GM23338 (cell line): ENCODE measurements at regions not wholly inside any gene's neighbourhood (a gene's known extent, or its start where the extent isn't known, plus 50 kb on each side); places are given as distances from the start of the nearest gene placed in this dataset.

Experiments used
- ATAC-seq: fragments of 200-7000 bp; cut with Tn5 transposase; 3 replicates; pipeline ENCODE4 v1.9.1; 2020
- DNase-seq: peaks from one replicate; pipeline ENCODE4 v3.0.0-alpha.2; 2015; ENCODE audit warnings: low spot score
- H2AFZ ChIP-seq: fragments of 200-600 bp; sonication (generic); 2 replicates; pipeline ENCODE4 v1.8.0; 2016; ENCODE audit warnings: antibody characterized with exemption, mild to moderate bottlenecking, moderate library complexity
- H3F3A ChIP-seq: fragments of 200-600 bp; sonication (generic); replicated peaks from 2 replicates; pipeline ENCODE4 v1.8.0; 2017; ENCODE audit warnings: antibody characterized with exemption, mixed run types, low read depth
- H3K27ac ChIP-seq: fragments of 200-600 bp; sonication (generic); 2 replicates; pipeline ENCODE4 v1.6.1; 2016; ENCODE audit warnings: low read depth
- H3K27me3 ChIP-seq: fragments of 200-600 bp; sonication (generic); 2 replicates; pipeline ENCODE4 v1.8.0; 2016; ENCODE audit warnings: mild to moderate bottlenecking, mixed run types, moderate library complexity; ENCODE audit not compliant: insufficient read depth
- H3K36me3 ChIP-seq: fragments of 200-600 bp; sonication (generic); 2 replicates; pipeline ENCODE4 v1.8.0; 2016; ENCODE audit warnings: mild to moderate bottlenecking; ENCODE audit not compliant: insufficient read depth
- H3K4me1 ChIP-seq: fragments of 200-600 bp; sonication (generic); 2 replicates; pipeline ENCODE4 v1.8.0; 2016; ENCODE audit warnings: mild to moderate bottlenecking, moderate library complexity; ENCODE audit not compliant: insufficient read depth
- H3K4me2 ChIP-seq: fragments of 200-600 bp; sonication (generic); 2 replicates; pipeline ENCODE4 v1.7.1; 2017; ENCODE audit warnings: mixed run types
- H3K4me3 ChIP-seq: fragments of 200-600 bp; sonication (generic); 2 replicates; pipeline ENCODE4 v1.6.1; 2016; ENCODE audit warnings: mixed run types
- H3K79me2 ChIP-seq: fragments of 200-600 bp; sonication (generic); replicated peaks from 2 replicates; pipeline ENCODE4 v1.8.0; 2017; ENCODE audit warnings: mild to moderate bottlenecking; ENCODE audit not compliant: insufficient read depth
- H3K9me2 ChIP-seq: fragments of 200-600 bp; sonication (generic); 2 replicates; pipeline ENCODE4 v1.8.0; 2017; ENCODE audit not compliant: insufficient read depth
- H4K20me1 ChIP-seq: fragments of 200-600 bp; sonication (generic); replicated peaks from 2 replicates; pipeline ENCODE4 v1.8.0; 2017; ENCODE audit warnings: mild to moderate bottlenecking; ENCODE audit not compliant: insufficient read depth
- H3K27ac Mint-ChIP-seq: 2 replicates; pipeline ENCODE4 v1.8.0; 2020; ENCODE audit warnings: inconsistent platforms, mild to moderate bottlenecking, moderate library complexity, mixed read lengths
- H3K27me3 Mint-ChIP-seq: 3 replicates; pipeline ENCODE4 v1.8.0; 2022; ENCODE audit warnings: low read depth, mild to moderate bottlenecking, moderate library complexity, mixed read lengths, inconsistent platforms; ENCODE audit not compliant: insufficient read depth, poor library complexity
- H3K36me3 Mint-ChIP-seq: 3 replicates; pipeline ENCODE4 v1.8.0; 2021; ENCODE audit warnings: low read depth, mild to moderate bottlenecking, inconsistent platforms, moderate library complexity, mixed read lengths
- H3K4me1 Mint-ChIP-seq: 3 replicates; pipeline ENCODE4 v1.8.0; 2020; ENCODE audit warnings: mild to moderate bottlenecking, inconsistent platforms, mixed read lengths
- H3K4me3 Mint-ChIP-seq: 3 replicates; pipeline ENCODE4 v1.8.0; 2021; ENCODE audit warnings: moderate library complexity, mild to moderate bottlenecking, inconsistent platforms, mixed read lengths
- H3K9me3 Mint-ChIP-seq: 3 replicates; pipeline ENCODE4 v1.8.0; 2020; ENCODE audit warnings: moderate library complexity, mild to moderate bottlenecking, inconsistent platforms, mixed read lengths
- CREB1 ChIP-seq: fragments of 250-450 bp; sonication (Bioruptor Pico); IDR thresholded peaks from 2 replicates; pipeline ENCODE4 v1.5.0; 2020; ENCODE audit warnings: low read depth, mild to moderate bottlenecking, moderate library complexity
- CTCF ChIP-seq, 2 experiments: fragments of 200-600 bp in 1 of 2; sonication (generic) in 1 of 2; conservative IDR thresholded peaks; 2 replicates each; pipeline versions ENCODE4 v1.5.1 to v1.6.1; 2016 to 2017; ENCODE audit warnings: antibody characterized with exemption in 2 of 2, low read depth in 2 of 2, mild to moderate bottlenecking in 2 of 2, moderate library complexity in 1 of 2
- ETS1 ChIP-seq: IDR thresholded peaks from 2 replicates; pipeline ENCODE4 v1.6.1; 2016; ENCODE audit warnings: antibody characterized with exemption
- EZH2 ChIP-seq: fragments of 200-600 bp; sonication (generic); IDR thresholded peaks from one replicate; pipeline ENCODE4 v1.8.0; 2017; ENCODE audit warnings: antibody characterized with exemption, mild to moderate bottlenecking, low read depth; ENCODE audit not compliant: unreplicated experiment
- EZH2phosphoT487 ChIP-seq: fragments of 200-600 bp; sonication (generic); IDR thresholded peaks from one replicate; pipeline ENCODE4 v1.8.1; 2018; ENCODE audit warnings: antibody characterized with exemption; ENCODE audit not compliant: unreplicated experiment
- JUNB ChIP-seq: IDR thresholded peaks from one replicate; pipeline ENCODE4 v1.6.1; 2016; ENCODE audit warnings: antibody characterized with exemption; ENCODE audit not compliant: unreplicated experiment
- NANOG ChIP-seq: IDR thresholded peaks from 2 replicates; pipeline ENCODE4 v1.6.1; 2016; ENCODE audit warnings: antibody characterized with exemption, borderline replicate concordance
- POLR2AphosphoS5 ChIP-seq: IDR thresholded peaks from 2 replicates; pipeline ENCODE4 v1.6.1; 2016; ENCODE audit warnings: antibody characterized with exemption, low read depth
- REST ChIP-seq: IDR thresholded peaks from one replicate; pipeline ENCODE4 v1.6.1; 2018; ENCODE audit warnings: antibody characterized with exemption; ENCODE audit not compliant: unreplicated experiment
- ZNF114 ChIP-seq: fragments of 250-450 bp; sonication (Bioruptor Pico); IDR thresholded peaks from 2 replicates; pipeline ENCODE4 v1.5.0; 2020; ENCODE audit warnings: mild to moderate bottlenecking, moderate library complexity
- ZNF331 ChIP-seq: fragments of 250-450 bp; sonication (Bioruptor Pico); IDR thresholded peaks from 2 replicates; pipeline ENCODE4 v1.5.0; 2020; ENCODE audit warnings: low read depth, mild to moderate bottlenecking, moderate library complexity
- ZNF462 ChIP-seq: fragments of 250-450 bp; sonication (Bioruptor Pico); IDR thresholded peaks from 2 replicates; pipeline ENCODE4 v1.5.0; 2020; ENCODE audit warnings: mild to moderate bottlenecking, moderate library complexity

GRCh38 chr5:10914741-10915480, 153.9 kb upstream of the DAP start:
- H3K4me3 Mint-ChIP-seq: no peak overlapping the region
- TF ChIP-seq ETS1: no peak
- TF ChIP-seq POLR2AphosphoS5: no peak
- TF ChIP-seq EZH2: no peak
- TF ChIP-seq JUNB: no peak
- TF ChIP-seq REST: no peak
- TF ChIP-seq NANOG: no peak
- no peak for TF ChIP-seq ZNF462 (CRISPR knock-in tag)
- no peak for TF ChIP-seq ZNF114 (CRISPR knock-in tag)
- TF ChIP-seq CTCF (conservative IDR thresholded peaks at IDR 0.05; ENCODE audit: low read depth in 2 of 2): no peak
- no peak for TF ChIP-seq EZH2phosphoT487
- no peak for TF ChIP-seq CREB1
- no peak for TF ChIP-seq ZNF331
- Histone ChIP-seq H3K36me3 (no peaks in the 10 kb centered on the region), H3K9me2 (no peaks in the 10 kb centered on the region), H3K4me3 (no peak overlapping the region), H4K20me1 (no peaks in the 10 kb centered on the region), H3K4me1 (peaks cover 8% of the 10 kb centered on the region), H3K79me2 (no peaks in the 10 kb centered on the region), H3F3A (no peaks in the 10 kb centered on the region), H2AFZ (no peak overlapping the region), H3K4me2 (no peak overlapping the region), H3K27ac (no peak overlapping the region), H3K27me3 (no peaks in the 10 kb centered on the region)
- ATAC-seq: no peak
- no peaks in the 10 kb centered on the region for H3K36me3 Mint-ChIP-seq
- no peak overlapping the region for H3K27ac Mint-ChIP-seq
- H3K9me3 Mint-ChIP-seq: no peaks in the 10 kb centered on the region
- peaks cover 13% of the 10 kb centered on the region for H3K4me1 Mint-ChIP-seq
- H3K27me3 Mint-ChIP-seq: no peaks in the 10 kb centered on the region
- no peak for DNase-seq
